Kidney capillary endothelial cell (primary cell): ENCODE measurements at regions not wholly inside any gene's neighbourhood (a gene's known extent, or its start where the extent isn't known, plus 50 kb on each side); places are given as distances from the start of the nearest gene placed in this dataset.

Source experiments
- DNase-seq: peaks from one replicate; pipeline ENCODE4 v3.0.0-alpha.2; 2018; ENCODE audit warnings: low spot score

DNA sequence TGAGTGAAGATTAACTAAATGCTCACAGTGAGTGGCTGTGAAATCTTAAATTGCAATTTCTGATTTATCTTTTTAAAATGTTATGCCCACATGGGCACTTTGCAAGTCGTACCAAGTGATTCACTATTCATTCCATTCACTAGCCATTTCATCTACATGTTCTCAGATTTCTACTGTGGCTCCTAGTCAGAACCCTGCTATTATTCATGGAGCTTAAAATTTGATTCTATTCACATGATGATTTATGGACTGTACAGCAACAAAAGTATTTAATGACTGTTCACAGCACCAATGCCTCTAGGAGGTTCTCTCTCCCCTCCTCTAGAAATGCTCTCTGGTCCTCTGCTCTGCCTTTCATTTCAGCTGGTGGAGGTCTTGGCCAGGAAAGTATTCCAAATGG lies 133.5 kb upstream of the MAP3K7 start:
- no peak for DNase-seq

DNA sequence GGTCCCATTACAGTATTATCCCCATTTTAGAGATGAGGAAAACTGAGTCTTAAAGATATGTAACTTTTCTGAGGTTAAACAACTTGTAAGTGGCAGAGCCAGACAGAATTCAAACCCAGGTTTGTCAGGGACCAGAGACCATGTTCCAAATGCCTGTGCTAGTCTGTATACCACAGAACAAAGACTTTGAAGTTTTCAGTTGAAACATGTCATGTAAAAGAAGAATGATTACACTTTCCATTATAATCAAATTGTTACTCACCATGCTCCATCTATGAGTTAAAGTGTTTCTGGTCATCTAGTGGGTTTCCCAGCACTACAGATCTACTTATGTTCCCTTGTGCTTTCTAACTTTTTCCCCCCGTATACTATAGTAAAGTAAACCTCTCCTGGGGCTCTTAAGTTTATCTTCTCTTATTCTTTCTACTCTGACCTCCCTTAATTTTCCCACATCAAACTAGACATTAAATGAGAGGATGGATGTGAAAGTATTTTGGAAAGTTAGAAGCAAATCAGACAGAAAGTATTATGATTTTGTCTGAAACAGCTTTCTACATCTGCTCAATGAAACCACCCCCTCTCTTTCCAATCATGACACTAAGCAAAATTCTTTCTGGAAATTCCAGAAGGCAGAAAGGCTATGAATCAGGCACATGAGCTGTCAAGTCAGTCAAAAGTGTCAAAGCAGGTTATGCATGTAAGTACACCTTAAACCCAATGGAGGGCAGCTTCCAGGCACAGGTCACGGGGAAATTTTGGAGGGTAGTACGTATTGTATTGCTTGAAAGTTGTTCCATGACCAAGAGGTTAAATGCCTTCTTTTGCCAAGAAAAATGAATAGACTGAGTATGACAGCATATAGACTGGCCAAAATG lies 132.7 kb upstream of the MAP3K7 start:
- no peak for DNase-seq

DNA sequence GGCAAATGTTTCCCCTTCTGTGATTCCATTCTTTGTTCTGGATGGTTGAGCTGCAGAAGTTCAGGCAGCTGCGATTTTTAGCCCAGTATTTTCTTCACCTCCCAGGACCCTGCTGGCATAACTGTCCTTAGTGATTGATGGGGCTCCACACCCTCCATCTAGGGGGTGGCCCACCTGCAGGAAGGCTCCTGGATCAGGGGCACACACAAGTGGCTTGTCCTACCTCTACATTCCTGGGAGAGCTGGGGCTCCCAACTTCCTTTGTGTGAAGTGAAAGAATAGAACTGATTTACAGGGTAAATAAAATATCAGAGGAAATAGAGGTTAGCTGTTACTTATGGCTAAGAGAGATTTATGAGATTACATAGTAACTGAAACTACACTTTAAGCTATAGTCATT lies 129.5 kb upstream of the MAP3K7 start:
- DNase-seq = no peak

DNA sequence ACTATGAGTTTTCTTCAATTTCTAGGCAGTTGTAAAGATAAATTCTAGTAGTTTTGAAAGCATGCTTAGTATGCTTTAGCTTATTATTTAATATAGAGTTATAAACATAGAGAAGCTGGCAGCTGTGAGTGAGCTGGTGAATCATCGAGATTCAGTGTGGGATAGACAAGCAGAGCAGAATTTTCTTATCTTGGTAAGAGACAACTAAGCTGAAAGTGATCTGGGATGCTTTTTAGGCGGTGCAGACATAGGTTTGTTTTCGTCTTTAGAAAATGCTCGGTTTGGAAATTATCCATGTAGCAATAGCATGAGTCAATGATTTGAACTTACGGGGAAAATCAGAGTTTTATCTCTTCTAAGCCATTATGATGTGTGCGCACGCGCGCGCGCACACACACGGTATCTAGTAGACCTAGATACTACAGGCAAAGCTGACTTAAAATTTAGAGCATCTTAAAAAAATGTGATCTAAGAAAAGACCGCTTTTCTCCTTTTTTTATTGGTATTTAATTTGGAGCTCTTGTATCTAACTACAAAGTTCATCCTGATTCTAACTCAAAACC lies 128.3 kb upstream of the MAP3K7 start:
- DNase-seq = no peak

DNA sequence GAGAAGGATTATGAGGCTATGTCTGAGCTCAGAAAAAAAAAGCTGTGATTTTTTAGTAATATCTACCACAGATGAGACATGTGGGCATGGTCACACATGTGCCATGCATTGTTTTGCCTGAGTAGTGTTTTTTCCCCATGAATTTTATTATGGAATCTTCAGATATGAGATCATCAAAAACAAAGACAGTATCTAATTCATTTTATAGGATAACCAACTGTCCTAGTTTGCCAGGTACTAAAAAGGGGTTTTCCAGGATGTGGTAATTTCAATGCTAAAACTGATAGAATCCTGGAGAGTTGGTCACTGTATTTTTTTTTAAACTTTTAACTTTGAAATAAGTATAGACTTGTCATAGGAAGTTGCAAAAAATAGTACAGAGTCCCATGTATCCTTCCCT lies 127.4 kb upstream of the MAP3K7 start:
- DNase-seq = no peak

DNA sequence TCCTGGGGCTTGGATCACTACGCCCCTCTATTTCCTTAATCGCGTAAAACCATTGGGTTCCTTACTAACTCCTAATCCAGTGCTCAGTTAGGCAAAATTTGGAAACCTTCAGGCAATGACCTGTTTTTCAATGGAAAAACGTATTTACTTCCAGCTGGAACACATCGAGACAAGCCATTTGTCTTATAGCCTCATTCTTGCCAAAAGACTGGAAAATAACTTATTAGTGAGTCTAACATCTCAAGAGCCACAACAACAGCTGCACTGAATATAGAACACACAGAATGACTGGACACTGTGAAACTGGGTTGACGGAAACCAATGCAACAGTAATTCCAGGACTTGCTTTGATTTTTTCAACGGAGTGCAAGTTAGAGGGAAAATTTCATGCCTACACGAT lies 125.2 kb upstream of the MAP3K7 start:
- DNase-seq = no peak

DNA sequence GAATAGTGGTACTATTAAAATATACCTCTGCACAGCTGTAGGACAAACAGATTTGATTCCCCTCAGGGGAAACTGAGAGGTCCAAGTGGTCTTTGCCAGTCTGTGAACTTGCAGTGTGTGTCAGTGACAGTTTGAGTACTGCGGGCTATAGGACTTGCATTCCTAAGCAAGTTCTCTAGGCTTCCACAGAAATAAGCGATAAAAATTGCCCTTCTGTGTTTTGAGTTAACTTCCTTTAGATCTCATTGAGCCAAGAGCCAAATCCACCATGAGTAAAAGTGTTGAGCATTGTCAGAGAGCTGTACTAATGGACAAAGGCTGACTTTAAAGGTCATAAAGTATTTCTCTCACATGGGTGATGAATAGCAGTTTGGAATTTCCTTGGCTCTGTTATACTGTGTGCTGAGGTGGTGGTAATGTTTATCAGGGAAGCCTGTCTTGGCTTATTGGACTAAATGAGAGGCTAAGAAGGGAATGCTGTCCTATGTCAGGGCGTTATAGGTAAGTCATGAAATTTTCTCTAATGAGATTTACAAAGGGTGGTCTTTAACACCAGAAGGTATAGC lies 122.6 kb upstream of the MAP3K7 start:
- no peak for DNase-seq

DNA sequence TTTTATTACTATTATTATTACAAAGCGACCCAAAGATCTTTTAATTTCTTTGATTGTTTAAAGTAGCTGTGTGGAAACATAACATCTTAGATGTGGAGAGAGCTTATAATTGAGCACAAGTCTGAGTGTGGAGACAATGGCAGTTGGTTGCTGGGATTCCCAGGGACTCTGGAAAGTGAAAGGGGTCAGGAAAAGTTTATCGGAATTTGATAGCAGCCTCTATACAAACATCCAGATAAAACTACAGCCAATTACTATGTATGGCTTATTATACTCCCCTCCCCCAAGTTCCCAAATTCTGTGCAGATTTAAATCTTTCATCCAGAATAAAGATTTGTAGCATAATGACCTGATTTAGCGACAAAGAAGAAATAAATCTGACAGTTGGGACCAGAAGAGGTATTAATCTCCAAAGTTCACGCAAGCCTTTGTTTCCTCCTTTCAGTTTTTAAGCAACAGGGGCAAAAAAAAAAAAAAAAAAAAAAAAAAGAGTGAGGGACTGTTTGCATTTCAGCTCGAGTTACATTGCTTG lies 121.4 kb upstream of the MAP3K7 start:
- DNase-seq = no peak

DNA sequence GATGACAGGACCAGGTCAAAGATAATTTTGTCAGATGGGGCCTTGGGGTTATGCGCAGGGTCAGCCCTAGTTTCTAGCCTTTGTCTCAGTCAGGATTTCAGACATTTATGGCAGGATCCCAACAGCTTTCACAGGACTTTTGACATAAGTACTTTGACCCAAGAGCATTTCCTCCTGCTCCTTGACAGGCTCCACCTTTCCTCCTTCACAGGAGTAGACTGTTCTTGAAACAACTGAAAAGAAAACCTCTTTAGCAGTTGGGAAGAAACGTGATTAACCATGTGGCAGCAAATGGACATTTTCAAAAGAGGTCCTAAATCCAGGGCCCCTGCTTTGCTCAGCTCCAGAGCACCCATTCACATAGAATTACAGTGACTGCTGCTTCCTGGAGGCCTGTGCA lies 120.4 kb upstream of the MAP3K7 start:
- no peak for DNase-seq

DNA sequence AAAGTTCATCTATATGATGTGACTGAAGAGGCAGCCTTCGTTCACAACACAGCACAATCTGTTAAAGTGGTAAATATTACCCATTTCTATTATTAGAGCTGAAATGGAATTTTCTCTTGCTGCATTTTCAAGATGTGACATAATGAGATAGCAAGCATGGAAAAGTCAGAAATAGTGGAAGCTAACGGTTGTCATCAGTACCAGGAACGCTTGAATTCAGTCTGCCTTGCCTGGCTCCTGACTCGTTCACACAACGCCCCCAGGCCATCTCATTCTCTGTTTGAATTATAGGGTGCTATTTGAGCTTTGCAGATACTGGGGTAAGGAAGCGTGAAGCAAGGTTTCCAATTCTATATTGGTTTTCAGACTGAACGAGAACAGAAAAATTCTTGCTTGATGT lies 116.5 kb upstream of the MAP3K7 start:
- no peak for DNase-seq

DNA sequence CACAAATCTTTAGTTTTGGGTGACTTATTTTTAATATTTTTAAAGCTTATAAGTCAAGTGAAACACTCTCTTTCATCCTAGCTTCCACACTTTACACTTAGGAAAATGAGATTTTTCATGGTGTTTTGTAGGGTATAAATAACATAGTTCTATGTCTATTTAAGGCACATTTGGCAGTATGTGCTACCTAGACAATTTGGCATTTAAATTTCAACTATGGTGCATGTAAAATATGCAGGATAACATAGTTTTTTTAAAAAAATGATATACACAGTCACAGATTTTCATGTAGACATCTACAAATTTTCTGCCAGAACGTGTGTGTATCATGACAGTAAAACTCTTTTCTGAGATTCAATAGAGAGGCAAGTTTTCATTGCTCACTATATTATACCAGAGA lies 115.1 kb upstream of the MAP3K7 start:
- no peak for DNase-seq

DNA sequence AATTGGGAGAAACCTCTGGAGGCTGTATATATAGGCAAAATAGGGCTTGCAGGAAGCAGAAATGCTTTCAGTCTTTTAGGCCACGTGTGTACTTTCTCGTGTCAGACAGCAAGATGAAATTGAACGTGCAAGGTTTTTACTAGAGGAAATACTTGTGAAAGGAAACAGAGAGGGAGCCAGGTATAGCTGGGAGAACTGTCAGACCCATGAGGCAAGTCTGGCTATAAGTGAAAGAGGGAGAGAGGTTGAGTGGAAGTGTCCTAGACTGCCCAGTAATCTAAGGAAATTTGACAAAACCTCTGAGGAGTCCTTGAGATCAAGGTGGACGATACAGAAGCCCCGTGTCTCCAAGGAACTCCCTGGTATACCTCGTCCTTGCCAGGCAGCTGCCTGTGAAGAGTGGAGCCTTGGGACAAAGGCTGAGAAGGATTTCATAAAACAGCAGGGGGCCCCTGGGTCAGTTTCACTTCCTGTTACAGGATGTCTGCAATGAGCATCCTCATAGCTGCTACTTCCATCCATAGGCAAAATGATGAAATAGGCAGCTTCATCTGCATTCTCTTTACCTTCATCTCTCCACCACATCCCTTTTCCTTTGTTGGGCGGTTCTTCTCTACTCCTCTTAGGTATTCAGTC lies 114.4 kb upstream of the MAP3K7 start:
- DNase-seq = no peak

DNA sequence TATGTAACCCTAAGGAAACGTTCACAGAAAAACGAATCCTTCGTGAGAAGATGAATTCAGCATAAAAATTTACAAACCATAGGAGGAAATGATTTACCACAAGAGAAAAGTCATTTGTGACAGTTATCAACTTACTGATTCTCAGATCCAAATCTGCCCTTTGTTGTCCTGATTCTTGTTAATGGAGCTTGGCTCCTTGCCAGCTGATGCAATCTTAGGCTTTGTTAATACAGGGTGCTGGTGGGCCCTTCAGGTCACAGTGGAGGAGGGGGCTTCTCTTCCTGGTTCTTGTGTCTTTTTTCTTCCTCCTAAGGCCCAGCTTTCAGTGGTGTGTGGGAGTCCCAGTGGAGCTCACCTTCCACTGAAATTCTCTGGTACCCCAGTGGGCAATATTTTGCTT lies 108.4 kb upstream of the MAP3K7 start:
- DNase-seq = no peak

DNA sequence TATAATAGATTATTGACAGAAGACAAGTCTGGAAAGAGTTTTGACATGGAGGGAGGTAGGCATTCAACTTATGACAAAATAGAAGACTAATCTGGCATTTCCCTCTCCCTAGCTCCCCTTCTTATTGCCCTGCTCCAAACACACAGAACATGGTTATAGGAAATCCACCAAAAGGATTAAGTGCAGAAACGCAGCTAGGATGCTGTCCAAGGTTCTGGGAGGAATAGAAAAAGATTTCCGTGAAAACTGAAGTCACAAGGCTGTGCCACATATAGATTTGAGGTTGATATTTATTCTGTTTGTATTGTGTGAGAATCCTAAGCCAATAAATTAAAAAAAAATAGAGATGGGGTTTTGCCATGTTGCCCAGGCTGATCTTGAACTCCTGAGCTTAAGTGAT lies 107.9 kb upstream of the MAP3K7 start:
- DNase-seq = no peak

DNA sequence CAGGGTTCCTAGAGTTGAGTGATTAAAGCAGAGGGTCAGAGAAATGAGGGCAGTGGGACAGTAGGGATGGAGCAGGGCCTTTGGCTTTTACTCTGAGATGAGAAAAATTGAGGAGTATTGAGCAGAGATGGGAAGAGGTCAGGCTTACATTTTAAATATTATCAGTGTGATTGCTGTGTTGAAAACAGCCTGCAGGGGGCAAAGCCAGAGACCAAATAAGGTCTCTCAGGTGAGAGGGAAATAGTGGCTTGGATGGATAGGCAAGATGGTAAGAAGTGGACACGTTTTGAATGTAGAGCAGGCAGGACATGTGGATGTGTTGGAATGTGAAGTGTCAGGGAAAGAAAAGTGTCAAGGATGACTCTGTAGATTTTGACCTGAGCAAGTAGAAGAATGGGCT lies 105.0 kb upstream of the MAP3K7 start:
- DNase-seq = no peak

DNA sequence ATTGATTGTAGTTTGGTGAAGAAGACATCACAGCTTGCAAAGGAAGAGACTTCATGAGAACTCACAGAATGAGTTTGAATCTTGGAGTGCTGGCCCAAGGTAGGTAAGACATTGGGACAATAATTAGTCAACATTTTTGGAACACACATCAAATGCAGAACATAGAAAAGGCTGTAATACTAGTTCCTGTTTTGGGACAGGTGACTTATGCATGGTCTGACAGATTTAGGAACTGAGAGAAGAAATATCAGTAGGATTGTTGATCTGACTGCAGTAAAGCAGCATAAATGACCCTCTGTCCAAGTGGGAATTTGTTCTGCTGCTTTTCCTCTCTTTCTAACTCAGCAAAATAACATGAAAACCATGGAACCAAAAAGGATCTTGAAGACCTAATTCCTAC lies 102.3 kb upstream of the MAP3K7 start:
- no peak for DNase-seq

DNA sequence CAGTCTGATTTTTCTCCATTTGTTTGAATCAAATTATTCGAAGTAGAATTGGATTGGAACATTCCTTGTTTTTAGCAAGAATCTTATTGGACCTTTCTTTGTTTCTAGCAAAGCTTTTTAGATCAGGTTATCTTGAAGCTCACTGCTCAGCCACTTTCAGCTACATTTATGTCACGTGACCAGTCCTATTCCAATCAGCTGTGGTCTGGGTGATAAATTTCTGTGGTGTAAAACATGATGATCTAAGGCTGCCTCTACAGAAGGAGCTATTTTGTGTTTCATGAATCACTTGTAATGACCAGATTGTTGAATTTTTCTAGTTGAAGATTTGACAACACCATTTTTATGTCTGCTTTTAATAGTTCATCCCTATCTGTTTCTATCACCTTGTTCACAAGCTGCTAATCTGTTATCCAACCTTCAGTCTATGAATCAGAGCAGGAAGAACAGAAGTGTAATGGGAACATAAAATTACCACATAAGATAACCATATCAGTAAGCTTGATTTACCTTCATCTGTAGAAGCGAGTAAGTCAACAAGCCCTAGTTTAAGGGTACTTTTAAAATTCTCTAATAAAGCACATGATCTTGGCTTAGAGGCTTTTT lies 101.0 kb upstream of the MAP3K7 start:
- no peak for DNase-seq

DNA sequence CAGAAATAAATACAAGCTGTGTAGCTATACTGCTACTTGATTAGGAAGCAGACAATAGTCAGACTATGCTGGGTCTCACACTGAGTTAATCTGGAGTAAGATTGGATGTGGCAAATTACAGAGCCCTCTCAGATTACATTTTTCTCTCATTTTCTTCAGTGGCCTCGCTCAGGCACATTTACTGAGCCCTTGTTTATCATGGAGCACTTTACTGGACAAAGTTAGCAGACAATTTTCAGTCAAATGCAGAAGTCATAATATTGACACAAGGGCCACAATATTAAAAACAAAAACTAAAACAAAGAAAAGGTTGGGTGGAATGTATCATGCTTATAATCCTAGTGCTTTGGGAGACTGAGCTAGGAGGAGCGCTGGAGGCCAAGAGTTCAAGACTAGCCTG lies 95.0 kb upstream of the MAP3K7 start:
- no peak for DNase-seq

DNA sequence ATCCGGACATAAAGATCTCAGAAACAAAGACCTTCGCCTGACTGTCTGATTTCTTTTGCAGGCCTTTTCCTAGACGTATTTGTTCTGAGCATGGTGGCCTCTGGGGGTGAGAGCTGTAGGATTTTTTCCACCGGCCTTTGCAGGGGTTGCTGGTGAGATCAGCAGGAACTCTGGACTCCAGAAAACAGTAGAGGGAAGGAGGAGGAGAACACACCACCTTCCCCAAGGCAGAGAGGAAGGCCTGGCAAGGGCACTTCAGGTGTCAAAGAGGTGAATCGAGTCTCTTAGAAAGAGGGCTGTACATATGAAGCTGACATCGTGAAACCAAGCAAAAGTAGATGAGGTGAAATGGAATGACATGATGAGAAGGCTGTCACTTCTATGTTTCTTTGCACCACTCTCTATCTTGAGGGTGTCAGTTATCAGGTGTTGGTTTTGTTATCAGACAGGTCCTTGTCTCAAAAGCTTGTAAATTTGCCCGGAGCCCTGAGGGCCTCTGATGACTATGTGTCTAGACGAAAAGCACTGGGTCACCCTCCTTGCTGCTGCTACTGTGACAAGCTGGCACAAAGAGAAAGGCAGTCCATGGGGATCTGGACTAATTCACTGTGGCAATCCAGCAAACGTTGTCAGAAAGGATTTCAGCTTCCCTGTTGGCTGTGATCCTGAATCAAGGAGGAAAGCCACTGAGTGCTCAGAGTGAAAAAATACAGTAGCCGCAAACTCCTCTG lies 91.3 kb upstream of the MAP3K7 start:
- DNase-seq = no peak

DNA sequence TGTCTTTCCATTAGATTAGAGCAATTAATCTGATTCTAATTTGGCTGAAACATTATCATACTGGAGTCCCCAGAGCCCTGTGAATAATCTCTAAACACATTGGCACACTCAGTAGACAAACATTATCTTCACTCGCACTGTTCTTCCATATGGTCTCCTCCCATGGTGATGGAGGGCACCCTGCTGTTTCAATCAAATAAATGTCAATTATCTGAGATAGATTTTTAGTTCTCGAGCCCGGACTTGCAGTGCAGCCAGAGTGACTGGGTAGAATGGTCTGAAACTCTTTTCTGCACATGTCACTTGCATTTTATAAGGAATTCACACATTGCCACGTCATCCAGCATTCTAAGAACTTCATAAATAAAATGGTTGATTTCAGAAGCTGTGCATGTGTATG lies 90.6 kb upstream of the MAP3K7 start:
- no peak for DNase-seq

DNA sequence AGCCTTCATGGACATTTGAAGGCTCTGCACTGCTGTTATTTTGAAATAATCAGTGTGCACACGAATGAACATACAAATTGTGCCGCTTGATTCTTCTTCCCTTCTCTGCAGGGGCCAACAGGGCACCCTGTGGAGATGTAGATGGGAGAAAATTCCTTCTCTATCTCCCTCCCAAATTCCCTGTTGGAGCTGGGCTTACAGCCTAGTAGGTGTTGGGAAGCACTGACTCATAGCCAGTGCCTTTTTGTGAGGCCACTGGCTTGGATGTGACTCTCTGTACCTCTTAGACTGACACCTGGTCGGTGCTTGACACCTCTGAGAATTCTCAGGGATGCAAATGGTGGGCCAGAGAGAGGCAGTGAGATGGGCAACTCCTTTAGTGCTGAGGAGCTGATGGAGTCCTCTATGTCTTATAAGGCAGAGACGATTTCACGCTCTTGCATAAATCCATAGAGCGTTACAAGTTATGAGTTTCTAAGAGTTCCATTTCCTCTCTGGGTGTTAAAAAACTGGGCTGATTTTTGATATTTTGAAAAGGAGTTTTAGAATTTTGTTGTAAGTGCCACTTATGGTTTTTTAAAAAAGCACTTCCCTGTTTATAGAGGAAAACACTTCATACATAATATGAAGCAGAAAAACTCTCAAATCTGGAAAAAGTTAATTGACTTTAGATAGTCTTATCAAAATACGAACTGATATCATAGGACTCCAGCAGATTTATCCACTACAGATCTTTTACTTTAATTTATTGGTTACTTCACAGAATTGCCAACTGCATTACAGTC lies 89.8 kb upstream of the MAP3K7 start:
- DNase-seq = no peak
